ENCODE measurements at regions not wholly inside any gene's neighbourhood (a gene's known extent, or its start where the extent isn't known, plus 50 kb on each side); places are given as distances from the start of the nearest gene placed in this dataset.

- no peak overlapping the region for H3K9ac ChIP-seq
- CTCF ChIA-PET = no interaction called here
- no peak for TF ChIP-seq ZBTB33 (IDR thresholded peaks at IDR 0.05; ENCODE audit: borderline replicate concordance, low read depth)
- TF ChIP-seq FOXJ3 (CRISPR knock-in tag; IDR thresholded peaks at IDR 0.05) = no peak
- no peak for TF ChIP-seq REST (IDR thresholded peaks at IDR 0.05; ENCODE audit: low read depth, low read length)
- no peak for TF ChIP-seq CTCF (IDR thresholded peaks at IDR 0.05)
- no peaks in the 10 kb centered on the region for H3K27me3 ChIP-seq (ENCODE audit: insufficient read depth)
- H4K20me1 ChIP-seq (ENCODE audit: insufficient read depth) = no peaks in the 10 kb centered on the region
- H3K9me2 ChIP-seq = no peaks in the 10 kb centered on the region
- WGBS (ENCODE audit: low lambda C conversion rate) = 42% methylated on average over 4 of the region's 4 CpGs
- no peak overlapping the region for H2AFZ ChIP-seq (ENCODE audit: low read depth)
- no peaks in the 10 kb centered on the region for H3F3A ChIP-seq (replicated peaks; ENCODE audit: insufficient read depth)
- no peaks in the 10 kb centered on the region for H3K79me2 ChIP-seq (ENCODE audit: insufficient read depth)
- no peaks in the 10 kb centered on the region for H3K4me1 ChIP-seq (ENCODE audit: control insufficient read depth in 1 of 2, insufficient read depth in 2 of 2, low read depth in 1 of 2, low read length in 1 of 2)
- POLR2A ChIA-PET = no interaction called here
- H3K4me3 ChIP-seq (ENCODE audit: low read depth in 2 of 2, low read length in 1 of 2) = no peak overlapping the region
- no peak for DNase-seq
- H3K9me3 ChIP-seq = no peaks in the 10 kb centered on the region; the same call in 1 of the 2 replicates
- no peak overlapping the region for H3K4me2 ChIP-seq
- no peak overlapping the region for H3K27ac ChIP-seq (ENCODE audit: low read depth in 2 of 2, low read length in 1 of 2)
- no peaks in the 10 kb centered on the region for H3K36me3 ChIP-seq (replicated peaks in 1 of 2; ENCODE audit: control insufficient read depth in 1 of 2, insufficient read depth in 2 of 2, low read length in 1 of 2)
Measured at GRCh38 chr12:70165450-70165849, 77.8 kb upstream of the CNOT2 start.

- H3K4me2 ChIP-seq = no peak overlapping the region
- ChIA-PET POLR2A (no interaction called here), CTCF (no interaction called here)
- H3K9ac ChIP-seq = no peak overlapping the region
- H3K4me1 ChIP-seq (ENCODE audit: control insufficient read depth in 1 of 2, insufficient read depth in 2 of 2, low read depth in 1 of 2, low read length in 1 of 2) = no peaks in the 10 kb centered on the region
- no peaks in the 10 kb centered on the region for H3K9me2 ChIP-seq
- H3K4me3 ChIP-seq (ENCODE audit: low read depth in 2 of 2, low read length in 1 of 2) = no peak overlapping the region
- H3F3A ChIP-seq (replicated peaks; ENCODE audit: insufficient read depth) = no peaks in the 10 kb centered on the region
- no peak for DNase-seq
- no peak overlapping the region for H2AFZ ChIP-seq (ENCODE audit: low read depth)
- H3K79me2 ChIP-seq (ENCODE audit: insufficient read depth) = no peaks in the 10 kb centered on the region; the same call in 1 of the 2 replicates
- H4K20me1 ChIP-seq (ENCODE audit: insufficient read depth) = no peaks in the 10 kb centered on the region
- H3K27ac ChIP-seq (ENCODE audit: low read depth in 2 of 2, low read length in 1 of 2) = no peak overlapping the region
- H3K9me3 ChIP-seq = no peaks in the 10 kb centered on the region
- H3K36me3 ChIP-seq (replicated peaks in 1 of 2; ENCODE audit: control insufficient read depth in 1 of 2, insufficient read depth in 2 of 2, low read length in 1 of 2) = no peaks in the 10 kb centered on the region
- no peaks in the 10 kb centered on the region for H3K27me3 ChIP-seq (ENCODE audit: insufficient read depth)
- TF ChIP-seq REST (IDR thresholded peaks at IDR 0.05; ENCODE audit: low read depth, low read length) (no peak), SMC3 (IDR thresholded peaks at IDR 0.05; ENCODE audit: low read depth, low read length) (no peak), ELF1 (IDR thresholded peaks at IDR 0.05) (no peak), MAX (IDR thresholded peaks at IDR 0.05; ENCODE audit: low read depth) (no peak), RCOR1 (IDR thresholded peaks at IDR 0.05; ENCODE audit: low read length) (no peak), TEAD4 (IDR thresholded peaks at IDR 0.05; ENCODE audit: borderline replicate concordance, insufficient read depth) (no peak), RAD21 (IDR thresholded peaks at IDR 0.05; ENCODE audit: low read length) (no peak), NFIC (IDR thresholded peaks at IDR 0.05; ENCODE audit: borderline replicate concordance) (no peak), FOXJ3 (CRISPR knock-in tag; IDR thresholded peaks at IDR 0.05) (no peak), IRF3 (IDR thresholded peaks at IDR 0.05; ENCODE audit: low read depth, low read length) (no peak), SIN3A (IDR thresholded peaks at IDR 0.05; ENCODE audit: borderline replicate concordance, low read depth, low read length) (no peak)
Measured at GRCh38 chr12:70176290-70176689, 66.9 kb upstream of the CNOT2 start.
